SK-N-SH (cell line): ENCODE measurements at regions not wholly inside any gene's neighbourhood (a gene's known extent, or its start where the extent isn't known, plus 50 kb on each side); places are given as distances from the start of the nearest gene placed in this dataset.

Experiments
- CHD2 ChIP-seq: fragments of 150-350 bp; IDR thresholded peaks from 2 replicates; pipeline ENCODE4 v1.6.1; 2018; ENCODE audit warnings: low read length; ENCODE audit not compliant: partially characterized antibody
- CTCF ChIP-seq: fragments of 200-600 bp; sonication (generic); IDR thresholded peaks from 2 replicates; pipeline ENCODE4 v1.6.1; 2017; ENCODE audit warnings: antibody characterized with exemption, mild to moderate bottlenecking, moderate library complexity
- EZH2phosphoT487 ChIP-seq: fragments of 200-600 bp; sonication (generic); IDR thresholded peaks from 2 replicates; pipeline ENCODE4 v1.6.1; 2017; ENCODE audit warnings: low read depth, mixed run types, mild to moderate bottlenecking, antibody characterized with exemption, moderate library complexity, borderline replicate concordance
- FOXM1 ChIP-seq: IDR thresholded peaks from 2 replicates; pipeline ENCODE4 v1.4.0; 2012; ENCODE audit warnings: low read depth, mild to moderate bottlenecking
- GABPA ChIP-seq: IDR thresholded peaks from 2 replicates; pipeline ENCODE4 v1.4.0; 2012; ENCODE audit warnings: low read depth, mild to moderate bottlenecking
- MAX ChIP-seq: IDR thresholded peaks from 2 replicates; pipeline ENCODE4 v1.4.0; 2012; ENCODE audit warnings: low read depth
- REST ChIP-seq: IDR thresholded peaks from 2 replicates; pipeline ENCODE4 v1.6.1; 2012; ENCODE audit warnings: mild to moderate bottlenecking, low read depth, low read length, moderate library complexity
- TAF1 ChIP-seq: IDR thresholded peaks from 2 replicates; pipeline ENCODE4 v1.6.1; 2012; ENCODE audit warnings: low read depth, mild to moderate bottlenecking, low read length, moderate library complexity, borderline replicate concordance
- YY1 ChIP-seq: IDR thresholded peaks from 2 replicates; pipeline ENCODE4 v1.4.0; 2012; ENCODE audit warnings: low read depth, mild to moderate bottlenecking

- TF ChIP-seq GABPA: no peak
- TF ChIP-seq MAX: no peak
- TF ChIP-seq YY1: no peak
- TF ChIP-seq REST: no peak
- no peak for TF ChIP-seq CHD2
- no peak for TF ChIP-seq CTCF
- no peak for TF ChIP-seq FOXM1
- TF ChIP-seq TAF1: no peak
- TF ChIP-seq EZH2phosphoT487: no peak
These were observed 80.2 kb downstream of the ETS2 start for GRCh38 chr21:38885909-38886308.
